ENCODE measurements at regions not wholly inside any gene's neighbourhood (a gene's known extent, or its start where the extent isn't known, plus 50 kb on each side); places are given as distances from the start of the nearest gene placed in this dataset.
"Not testable (repeated sequence)": the region's sequence is repeated elsewhere in the genome, so short reads cannot be mapped to it uniquely, and the experiment has no call there.

- not testable (repeated sequence) for FAIRE-seq; DNase-seq (ENCODE audit: low spot score)
Measured at GRCh38 chr6:27047725-27048124, 199.8 kb upstream of the PRSS16 start.

- FAIRE-seq (no peak), DNase-seq (ENCODE audit: low spot score) (no peak)
Measured at GRCh38 chr6:27049863-27050781, 197.4 kb upstream of the PRSS16 start.

GRCh38 chr6:27052082-27052730, 195.3 kb upstream of the PRSS16 start:
- DNase-seq (ENCODE audit: low spot score); FAIRE-seq: not testable (repeated sequence)

GRCh38 chr6:27052731-27053082, 194.8 kb upstream of the PRSS16 start:
- FAIRE-seq, result no peak
- DNase-seq (ENCODE audit: low spot score), result no peak

- FAIRE-seq (no peak), DNase-seq (ENCODE audit: low spot score) (no peak)
Measured at GRCh38 chr6:27053738-27054137, 193.8 kb upstream of the PRSS16 start.

GRCh38 chr6:27056615-27057014, 190.9 kb upstream of the PRSS16 start:
- FAIRE-seq, result no peak

GRCh38 chr6:27059621-27060425, 187.7 kb upstream of the PRSS16 start:
- DNase-seq (ENCODE audit: low spot score), result no peak
- no peak for FAIRE-seq

More at GRCh38 chr6:27056615-27057014, 190.9 kb upstream of the PRSS16 start:
- no peak for DNase-seq (ENCODE audit: low spot score)

GRCh38 chr6:27061235-27061993, 186.1 kb upstream of the PRSS16 start:
- DNase-seq (ENCODE audit: low spot score) (no peak), FAIRE-seq (no peak)

- DNase-seq (ENCODE audit: low spot score) (no peak), FAIRE-seq (no peak)
Measured at GRCh38 chr6:27062755-27063154, 184.7 kb upstream of the PRSS16 start.

GRCh38 chr6:27065183-27065582, 182.3 kb upstream of the PRSS16 start:
- no peak for FAIRE-seq
- no peak for DNase-seq (ENCODE audit: low spot score)

- no peak for FAIRE-seq
Measured at GRCh38 chr6:27066381-27066780, 181.1 kb upstream of the PRSS16 start.

GRCh38 chr6:27066802-27067201, 180.7 kb upstream of the PRSS16 start:
- DNase-seq (ENCODE audit: low spot score) (no peak), FAIRE-seq (no peak)

More at GRCh38 chr6:27066381-27066780, 181.1 kb upstream of the PRSS16 start:
- DNase-seq (ENCODE audit: low spot score), result no peak

- DNase-seq (ENCODE audit: low spot score), result no peak
- FAIRE-seq, result no peak
Measured at GRCh38 chr6:27073441-27073840, 174.1 kb upstream of the PRSS16 start.

- no peak for DNase-seq (ENCODE audit: low spot score)
- no peak for FAIRE-seq
Measured at GRCh38 chr6:27076116-27076515, 171.4 kb upstream of the PRSS16 start.

- DNase-seq (ENCODE audit: low spot score), result peak; percentile 55
- FAIRE-seq, result peak; percentile 48
Measured at GRCh38 chr6:27078734-27079357, 168.7 kb upstream of the PRSS16 start.

- FAIRE-seq (no peak), DNase-seq (ENCODE audit: low spot score) (no peak)
Measured at GRCh38 chr6:27081188-27081587, 166.3 kb upstream of the PRSS16 start.

- FAIRE-seq (no peak), DNase-seq (ENCODE audit: low spot score) (no peak)
Measured at GRCh38 chr6:27081931-27082330, 165.6 kb upstream of the PRSS16 start.

- no peak for DNase-seq (ENCODE audit: low spot score)
- FAIRE-seq, result no peak
Measured at GRCh38 chr6:27088068-27088467, 159.4 kb upstream of the PRSS16 start.

- FAIRE-seq (peak; percentile 80), DNase-seq (ENCODE audit: low spot score) (peak; percentile 77)
Measured at GRCh38 chr6:27091661-27092315, 155.7 kb upstream of the PRSS16 start.

GRCh38 chr6:27092316-27092692, 155.2 kb upstream of the PRSS16 start:
- FAIRE-seq (no peak), DNase-seq (ENCODE audit: low spot score) (no peak)
